ENCODE measurements at regions not wholly inside any gene's neighbourhood (a gene's known extent, or its start where the extent isn't known, plus 50 kb on each side); places are given as distances from the start of the nearest gene placed in this dataset.

GRCh38 chr11:127411283-127411682 is 410.7 kb upstream of the KIRREL3 start:
- Histone ChIP-seq H3K79me2 (ENCODE audit: control insufficient read depth, insufficient read depth, low read length) (no peaks in the 10 kb centered on the region), H3K4me3 (no peak overlapping the region), H3K4me1 (ENCODE audit: control insufficient read depth, insufficient read depth, low read length) (no peaks in the 10 kb centered on the region), H4K20me1 (ENCODE audit: control insufficient read depth, insufficient read depth) (no peaks in the 10 kb centered on the region), H3K36me3 (ENCODE audit: control insufficient read depth in 2 of 2, insufficient read depth in 2 of 2, low read length in 1 of 2) (no peaks in the 10 kb centered on the region), H3K4me2 (ENCODE audit: control insufficient read depth, insufficient read depth) (no peak overlapping the region), H3K9me3 (replicated peaks; ENCODE audit: control insufficient read depth, insufficient read depth, low read length) (no peaks in the 10 kb centered on the region), H2AFZ (ENCODE audit: control insufficient read depth, low read depth, low read length) (no peak overlapping the region), H3K27ac (ENCODE audit: control insufficient read depth, insufficient read depth) (no peak overlapping the region), H3K27me3 (replicated peaks in 1 of 2; ENCODE audit: control insufficient read depth in 2 of 2, insufficient read depth in 2 of 2, low read length in 1 of 2) (no peaks in the 10 kb centered on the region), H3K9ac (ENCODE audit: control insufficient read depth, insufficient read depth, low read length) (no peak overlapping the region)
- FAIRE-seq: no peak
- SMC1A ChIA-PET (ENCODE audit: uncharacterized antibody, unreplicated experiment): no interaction called here
- POLR2A ChIA-PET: no interaction called here
- CTCF ChIA-PET: no interaction called here
- in situ Hi-C loops (cut with MboI): no loop called here
- 52% methylated on average over 6 of the region's 7 CpGs for WGBS (ENCODE audit: insufficient coverage, insufficient replicate concordance, low lambda C conversion rate, missing lambda C conversion rate)
- RAD21 ChIA-PET (ENCODE audit: unreplicated experiment): no interaction called here
- intact Hi-C loops (cut with micrococcal nuclease; ENCODE audit: unreplicated experiment): loop anchor here (10.0 kb wide), 1 partner anchor 64 kb away; no protein-coding TSS in a partner anchor
- TF ChIP-seq, protein P1, sequence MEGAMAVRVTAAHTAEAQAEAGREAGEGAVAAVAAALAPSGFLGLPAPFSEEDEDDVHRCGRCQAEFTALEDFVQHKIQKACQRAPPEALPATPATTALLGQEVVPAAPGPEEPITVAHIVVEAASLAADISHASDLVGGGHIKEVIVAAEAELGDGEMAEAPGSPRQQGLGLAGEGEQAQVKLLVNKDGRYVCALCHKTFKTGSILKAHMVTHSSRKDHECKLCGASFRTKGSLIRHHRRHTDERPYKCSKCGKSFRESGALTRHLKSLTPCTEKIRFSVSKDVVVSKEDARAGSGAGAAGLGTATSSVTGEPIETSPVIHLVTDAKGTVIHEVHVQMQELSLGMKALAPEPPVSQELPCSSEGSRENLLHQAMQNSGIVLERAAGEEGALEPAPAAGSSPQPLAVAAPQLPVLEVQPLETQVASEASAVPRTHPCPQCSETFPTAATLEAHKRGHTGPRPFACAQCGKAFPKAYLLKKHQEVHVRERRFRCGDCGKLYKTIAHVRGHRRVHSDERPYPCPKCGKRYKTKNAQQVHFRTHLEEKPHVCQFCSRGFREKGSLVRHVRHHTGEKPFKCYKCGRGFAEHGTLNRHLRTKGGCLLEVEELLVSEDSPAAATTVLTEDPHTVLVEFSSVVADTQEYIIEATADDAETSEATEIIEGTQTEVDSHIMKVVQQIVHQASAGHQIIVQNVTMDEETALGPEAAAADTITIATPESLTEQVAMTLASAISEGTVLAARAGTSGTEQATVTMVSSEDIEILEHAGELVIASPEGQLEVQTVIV (IDR thresholded peaks at IDR 0.05; ENCODE audit: borderline replicate concordance, partially characterized antibody): no peak
- TF ChIP-seq, protein P2, sequence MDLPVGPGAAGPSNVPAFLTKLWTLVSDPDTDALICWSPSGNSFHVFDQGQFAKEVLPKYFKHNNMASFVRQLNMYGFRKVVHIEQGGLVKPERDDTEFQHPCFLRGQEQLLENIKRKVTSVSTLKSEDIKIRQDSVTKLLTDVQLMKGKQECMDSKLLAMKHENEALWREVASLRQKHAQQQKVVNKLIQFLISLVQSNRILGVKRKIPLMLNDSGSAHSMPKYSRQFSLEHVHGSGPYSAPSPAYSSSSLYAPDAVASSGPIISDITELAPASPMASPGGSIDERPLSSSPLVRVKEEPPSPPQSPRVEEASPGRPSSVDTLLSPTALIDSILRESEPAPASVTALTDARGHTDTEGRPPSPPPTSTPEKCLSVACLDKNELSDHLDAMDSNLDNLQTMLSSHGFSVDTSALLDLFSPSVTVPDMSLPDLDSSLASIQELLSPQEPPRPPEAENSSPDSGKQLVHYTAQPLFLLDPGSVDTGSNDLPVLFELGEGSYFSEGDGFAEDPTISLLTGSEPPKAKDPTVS (IDR thresholded peaks at IDR 0.05; ENCODE audit: low read depth, low read length): no peak
- TF ChIP-seq SP1 (IDR thresholded peaks at IDR 0.05; ENCODE audit: low read depth, low read length) (no peak), DPF2 (IDR thresholded peaks at IDR 0.05) (no peak), ASH2L (IDR thresholded peaks at IDR 0.05; ENCODE audit: borderline replicate concordance, low read depth) (no peak), MTA3 (IDR thresholded peaks at IDR 0.05; ENCODE audit: borderline replicate concordance, low read length) (no peak), CEBPB (IDR thresholded peaks at IDR 0.05; ENCODE audit: borderline replicate concordance in 1 of 2, low read depth in 2 of 2, low read length in 2 of 2) (no peak), IRF5 (IDR thresholded peaks at IDR 0.05; ENCODE audit: borderline replicate concordance) (no peak), ZZZ3 (IDR thresholded peaks at IDR 0.05; ENCODE audit: control insufficient read depth, insufficient read length, low read depth) (no peak), PKNOX1 (IDR thresholded peaks at IDR 0.05) (no peak), SUPT20H (IDR thresholded peaks at IDR 0.05; ENCODE audit: borderline replicate concordance, control insufficient read depth, low read depth, low read length) (no peak)
- DNase-seq (ENCODE audit: low read depth, low spot score): no peak
- ATAC-seq: no peak
- no TSS peak for BruUV-seq (replicated peaks)

Data from GM12878 (cell line).